ENCODE measurements at regions not wholly inside any gene's neighbourhood (a gene's known extent, or its start where the extent isn't known, plus 50 kb on each side); places are given as distances from the start of the nearest gene placed in this dataset.

DNA sequence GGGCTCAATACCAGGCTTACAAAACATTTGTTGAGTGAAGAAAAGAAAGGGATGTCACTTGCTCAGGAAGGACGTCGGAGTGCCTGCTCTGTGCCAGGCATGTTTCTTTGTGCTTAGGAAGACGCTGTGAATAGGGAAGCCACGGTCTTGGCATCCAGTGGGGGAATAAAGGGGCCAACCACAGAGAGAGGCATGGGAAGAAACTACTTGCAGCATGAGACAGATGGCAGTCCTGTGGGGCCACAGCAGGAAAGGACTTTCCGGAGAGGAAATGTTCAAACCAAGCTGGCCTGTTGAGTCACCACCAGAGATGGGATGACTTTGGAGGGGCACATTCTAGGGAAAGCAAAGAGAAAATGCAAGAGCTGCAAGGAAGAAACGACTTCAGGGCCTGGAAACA lies 173.2 kb downstream of the CDH26 start:
- DNase-seq (ENCODE audit: low read depth in 6 of 9, low spot score in 9 of 9): no peak
- H3K27me3 ChIP-seq (ENCODE audit: control insufficient read depth in 2 of 2, insufficient read depth in 1 of 2, low read length in 1 of 2): no peaks in the 10 kb centered on the region
- WGBS: 13% methylated on average over 6 of the region's 6 CpGs

DNA sequence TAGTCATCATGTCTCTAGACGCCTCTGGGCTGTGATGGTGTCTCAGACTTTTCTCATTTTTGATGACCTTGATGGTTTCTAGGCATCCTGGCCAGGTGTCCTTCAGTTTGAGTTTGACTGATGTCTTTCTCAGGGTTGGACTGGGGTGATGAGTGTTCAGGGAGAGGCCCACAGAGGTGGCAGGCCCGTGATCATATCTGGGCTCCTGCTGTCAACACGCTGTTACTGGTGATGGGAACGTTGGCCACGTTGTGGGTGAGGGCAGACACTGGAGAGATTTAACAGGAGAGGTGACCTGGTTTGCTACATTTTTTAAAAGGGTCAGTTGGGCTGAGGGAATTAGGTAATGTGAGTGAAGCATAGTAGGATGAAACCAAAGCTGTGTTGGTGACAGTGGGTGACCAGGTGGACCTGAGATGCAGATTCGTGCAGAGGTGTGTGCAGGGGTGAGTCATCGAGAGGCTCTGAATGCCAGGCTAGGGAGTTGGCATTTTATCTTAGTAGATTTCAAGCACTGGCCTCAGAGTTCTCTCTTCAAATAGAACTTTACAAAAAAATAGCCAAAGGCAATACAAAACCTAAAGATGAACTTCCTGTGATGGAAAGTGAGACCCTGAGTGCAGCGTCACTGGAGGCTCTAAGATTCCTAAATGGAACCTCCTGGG lies 174.1 kb downstream of the CDH26 start:
- H3K4me3 ChIP-seq (ENCODE audit: low read length in 2 of 2): no peak overlapping the region
- 94% methylated on average over 8 of the region's 8 CpGs for WGBS
- no peak for DNase-seq (ENCODE audit: low read depth in 6 of 9, low spot score in 9 of 9)
- H3K27me3 ChIP-seq (ENCODE audit: control insufficient read depth in 2 of 2, insufficient read depth in 1 of 2, low read length in 1 of 2): no peaks in the 10 kb centered on the region
- H3K27ac ChIP-seq (ENCODE audit: low read depth in 1 of 2, low read length in 1 of 2): no peak overlapping the region
- H3K9me3 ChIP-seq (ENCODE audit: control insufficient read depth in 2 of 2, insufficient read depth in 1 of 2, low read length in 1 of 2): no peaks in the 10 kb centered on the region
- no peaks in the 10 kb centered on the region for H3K36me3 ChIP-seq (ENCODE audit: control insufficient read depth in 2 of 2, insufficient read depth in 2 of 2, low read length in 1 of 2)
- peaks cover 0 to 23% of the 10 kb centered on the region in 2 donors for H3K4me1 ChIP-seq (ENCODE audit: control insufficient read depth in 2 of 2, insufficient read depth in 2 of 2, low read length in 2 of 2)

More for the DNA sequence above, 173.2 kb downstream of the CDH26 start:
- Histone ChIP-seq H3K27ac (ENCODE audit: low read depth in 1 of 2, low read length in 1 of 2) (no peak overlapping the region), H3K36me3 (ENCODE audit: control insufficient read depth in 2 of 2, insufficient read depth in 2 of 2, low read length in 1 of 2) (no peaks in the 10 kb centered on the region), H3K4me3 (ENCODE audit: low read length in 2 of 2) (no peak overlapping the region), H3K4me1 (ENCODE audit: control insufficient read depth in 2 of 2, insufficient read depth in 2 of 2, low read length in 2 of 2) (peaks cover 0 to 28% of the 10 kb centered on the region in 2 donors), H3K9me3 (ENCODE audit: control insufficient read depth in 2 of 2, insufficient read depth in 1 of 2, low read length in 1 of 2) (no peaks in the 10 kb centered on the region)

GRCh38 chr20:60132827-60133670 lies 174.8 kb downstream of the CDH26 start:
- H3K36me3 ChIP-seq (ENCODE audit: control insufficient read depth in 2 of 2, insufficient read depth in 2 of 2, low read length in 1 of 2): no peaks in the 10 kb centered on the region
- 86% methylated on average over 14 of the region's 14 CpGs for WGBS
- no peak for DNase-seq (ENCODE audit: low read depth in 6 of 9, low spot score in 9 of 9)
- no peaks in the 10 kb centered on the region for H3K27me3 ChIP-seq (ENCODE audit: control insufficient read depth in 2 of 2, insufficient read depth in 1 of 2, low read length in 1 of 2)
- H3K4me1 ChIP-seq (ENCODE audit: control insufficient read depth in 2 of 2, insufficient read depth in 2 of 2, low read length in 2 of 2): peaks cover 0 to 26% of the 10 kb centered on the region in 2 donors
- no peak overlapping the region for H3K27ac ChIP-seq (ENCODE audit: low read depth in 1 of 2, low read length in 1 of 2)
- no peaks in the 10 kb centered on the region for H3K9me3 ChIP-seq (ENCODE audit: control insufficient read depth in 2 of 2, insufficient read depth in 1 of 2, low read length in 1 of 2)
- no peak overlapping the region for H3K4me3 ChIP-seq (ENCODE audit: low read length in 2 of 2)

DNA sequence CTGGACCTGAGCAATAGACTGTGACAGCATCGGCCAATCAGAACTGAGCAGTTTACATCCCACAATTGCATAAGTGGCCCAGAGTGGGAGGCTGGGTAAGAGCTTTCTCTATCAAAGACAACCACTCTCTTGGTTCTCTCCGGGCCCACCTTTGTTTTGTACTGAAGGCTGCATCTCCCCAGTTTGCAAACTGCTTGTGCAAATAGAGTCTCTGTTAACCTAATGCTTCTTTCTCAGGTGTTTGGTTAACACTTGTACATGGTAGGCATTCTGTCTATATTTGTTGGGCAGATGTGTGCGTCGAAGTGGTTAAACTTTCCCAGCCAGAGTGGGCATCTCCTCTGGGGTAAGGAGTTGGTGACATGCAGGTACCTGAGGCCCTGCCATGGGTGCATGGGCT lies 177.1 kb downstream of the CDH26 start:
- DNase-seq (ENCODE audit: low read depth in 6 of 9, low spot score in 9 of 9): no peak
- H3K9me3 ChIP-seq (ENCODE audit: control insufficient read depth in 2 of 2, insufficient read depth in 1 of 2, low read length in 1 of 2): no peaks in the 10 kb centered on the region
- no peak overlapping the region for H3K27ac ChIP-seq (ENCODE audit: low read depth in 1 of 2, low read length in 1 of 2)
- H3K36me3 ChIP-seq (ENCODE audit: control insufficient read depth in 2 of 2, insufficient read depth in 2 of 2, low read length in 1 of 2): no peaks in the 10 kb centered on the region
- over 99% methylated on average over 4 of the region's 4 CpGs for WGBS
- peaks cover 0 to 29% of the 10 kb centered on the region in 2 donors for H3K4me1 ChIP-seq (ENCODE audit: control insufficient read depth in 2 of 2, insufficient read depth in 2 of 2, low read length in 2 of 2)
- no peaks in the 10 kb centered on the region for H3K27me3 ChIP-seq (ENCODE audit: control insufficient read depth in 2 of 2, insufficient read depth in 1 of 2, low read length in 1 of 2)
- no peak overlapping the region for H3K4me3 ChIP-seq (ENCODE audit: low read length in 2 of 2)

GRCh38 chr20:60136645-60137401 lies 178.6 kb downstream of the CDH26 start:
- no peak overlapping the region for H3K27ac ChIP-seq (ENCODE audit: low read depth in 1 of 2, low read length in 1 of 2)
- H3K4me1 ChIP-seq (ENCODE audit: control insufficient read depth in 2 of 2, insufficient read depth in 2 of 2, low read length in 2 of 2): peaks cover 0 to 29% of the 10 kb centered on the region in 2 donors
- H3K27me3 ChIP-seq (ENCODE audit: control insufficient read depth in 2 of 2, insufficient read depth in 1 of 2, low read length in 1 of 2): no peaks in the 10 kb centered on the region
- DNase-seq (ENCODE audit: low read depth in 6 of 9, low spot score in 9 of 9): no peak
- H3K36me3 ChIP-seq (ENCODE audit: control insufficient read depth in 2 of 2, insufficient read depth in 2 of 2, low read length in 1 of 2): no peaks in the 10 kb centered on the region
- H3K4me3 ChIP-seq (ENCODE audit: low read length in 2 of 2): no peak overlapping the region
- WGBS: 89% methylated on average over 7 of the region's 7 CpGs
- no peaks in the 10 kb centered on the region for H3K9me3 ChIP-seq (ENCODE audit: control insufficient read depth in 2 of 2, insufficient read depth in 1 of 2, low read length in 1 of 2)

GRCh38 chr20:60137657-60138245 lies 179.5 kb downstream of the CDH26 start:
- peak in 7 of 9 donors; percentile 34 to 77 (median 58) for DNase-seq (ENCODE audit: low read depth in 6 of 9, low spot score in 9 of 9)
- WGBS: 25% methylated on average over 3 of the region's 3 CpGs
- peak overlapping the region; percentile 6 to 42 for H3K4me3 ChIP-seq (ENCODE audit: low read length in 2 of 2)

GRCh38 chr20:60138256-60139220 lies 180.3 kb downstream of the CDH26 start:
- H3K36me3 ChIP-seq (ENCODE audit: control insufficient read depth in 2 of 2, insufficient read depth in 2 of 2, low read length in 1 of 2): no peaks in the 10 kb centered on the region
- peak overlapping the region; percentile 6 to 42 for H3K4me3 ChIP-seq (ENCODE audit: low read length in 2 of 2)
- no peak overlapping the region for H3K27ac ChIP-seq (ENCODE audit: low read depth in 1 of 2, low read length in 1 of 2)
- peaks cover 0 to 17% of the 10 kb centered on the region in 2 donors for H3K4me1 ChIP-seq (ENCODE audit: control insufficient read depth in 2 of 2, insufficient read depth in 2 of 2, low read length in 2 of 2)
- 67% methylated on average over 39 of the region's 39 CpGs for WGBS
- no peaks in the 10 kb centered on the region for H3K27me3 ChIP-seq (ENCODE audit: control insufficient read depth in 2 of 2, insufficient read depth in 1 of 2, low read length in 1 of 2)
- H3K9me3 ChIP-seq (ENCODE audit: control insufficient read depth in 2 of 2, insufficient read depth in 1 of 2, low read length in 1 of 2): no peaks in the 10 kb centered on the region
- DNase-seq (ENCODE audit: low read depth in 6 of 9, low spot score in 9 of 9): peak in 4 of 9 donors; percentile 38 to 57 (median 48)

More at GRCh38 chr20:60137657-60138245, 179.5 kb downstream of the CDH26 start:
- no peaks in the 10 kb centered on the region for H3K36me3 ChIP-seq (ENCODE audit: control insufficient read depth in 2 of 2, insufficient read depth in 2 of 2, low read length in 1 of 2)
- H3K4me1 ChIP-seq (ENCODE audit: control insufficient read depth in 2 of 2, insufficient read depth in 2 of 2, low read length in 2 of 2): peaks cover 0 to 22% of the 10 kb centered on the region in 2 donors
- H3K27me3 ChIP-seq (ENCODE audit: control insufficient read depth in 2 of 2, insufficient read depth in 1 of 2, low read length in 1 of 2): no peaks in the 10 kb centered on the region
- H3K27ac ChIP-seq (ENCODE audit: low read depth in 1 of 2, low read length in 1 of 2): no peak overlapping the region
- H3K9me3 ChIP-seq (ENCODE audit: control insufficient read depth in 2 of 2, insufficient read depth in 1 of 2, low read length in 1 of 2): no peaks in the 10 kb centered on the region

Measured in thymus (tissue), 11 donors.